Fibroblast of lung (primary cell): ENCODE measurements at regions not wholly inside any gene's neighbourhood (a gene's known extent, or its start where the extent isn't known, plus 50 kb on each side); places are given as distances from the start of the nearest gene placed in this dataset.

Source experiments
- EZH2 ChIP-seq: IDR thresholded peaks from 2 replicates; pipeline ENCODE4 v1.5.1; 2012; ENCODE audit warnings: low read length, control low read depth, mild to moderate bottlenecking; ENCODE audit errors: missing control alignments
- TF ChIP-seq, protein P1 (sequence below), 2 donors: IDR thresholded peaks in 1 of 2; conservative IDR thresholded peaks in 1 of 2; 1 replicate in 1 of 2; 2 replicates in 1 of 2; pipeline ENCODE4 v1.5.1; 2011 to 2012; ENCODE audit warnings: low read length in 2 of 2, control low read depth in 1 of 2, inconsistent platforms in 1 of 2, low read depth in 1 of 2, mild to moderate bottlenecking in 1 of 2

DNA sequence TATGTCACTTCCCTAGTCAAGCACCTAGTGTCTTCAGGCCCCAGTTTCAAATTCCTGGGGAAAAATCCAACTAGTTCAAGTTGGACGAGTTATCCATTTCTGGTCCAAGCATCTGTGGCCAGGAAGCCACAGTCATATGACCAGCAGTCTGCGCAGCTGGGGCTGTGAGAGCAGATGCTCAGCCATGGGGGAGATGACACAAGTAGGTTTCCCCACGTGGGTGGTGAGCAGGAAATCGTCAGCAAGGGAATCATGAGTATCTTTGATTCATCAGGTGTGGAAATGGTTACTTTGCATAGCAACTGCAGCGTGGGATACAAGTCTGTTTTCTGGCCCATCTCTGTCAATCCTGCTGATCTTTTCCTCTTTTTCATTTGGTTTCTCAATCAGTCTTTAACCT lies 185.3 kb downstream of the C11orf91 start:
- TF ChIP-seq, protein P1, sequence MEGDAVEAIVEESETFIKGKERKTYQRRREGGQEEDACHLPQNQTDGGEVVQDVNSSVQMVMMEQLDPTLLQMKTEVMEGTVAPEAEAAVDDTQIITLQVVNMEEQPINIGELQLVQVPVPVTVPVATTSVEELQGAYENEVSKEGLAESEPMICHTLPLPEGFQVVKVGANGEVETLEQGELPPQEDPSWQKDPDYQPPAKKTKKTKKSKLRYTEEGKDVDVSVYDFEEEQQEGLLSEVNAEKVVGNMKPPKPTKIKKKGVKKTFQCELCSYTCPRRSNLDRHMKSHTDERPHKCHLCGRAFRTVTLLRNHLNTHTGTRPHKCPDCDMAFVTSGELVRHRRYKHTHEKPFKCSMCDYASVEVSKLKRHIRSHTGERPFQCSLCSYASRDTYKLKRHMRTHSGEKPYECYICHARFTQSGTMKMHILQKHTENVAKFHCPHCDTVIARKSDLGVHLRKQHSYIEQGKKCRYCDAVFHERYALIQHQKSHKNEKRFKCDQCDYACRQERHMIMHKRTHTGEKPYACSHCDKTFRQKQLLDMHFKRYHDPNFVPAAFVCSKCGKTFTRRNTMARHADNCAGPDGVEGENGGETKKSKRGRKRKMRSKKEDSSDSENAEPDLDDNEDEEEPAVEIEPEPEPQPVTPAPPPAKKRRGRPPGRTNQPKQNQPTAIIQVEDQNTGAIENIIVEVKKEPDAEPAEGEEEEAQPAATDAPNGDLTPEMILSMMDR (conservative IDR thresholded peaks at IDR 0.05 in 1 of 2, IDR thresholded peaks at IDR 0.05 in 1 of 2; ENCODE audit: low read depth in 1 of 2, low read length in 2 of 2) = no peak
- TF ChIP-seq EZH2 = no peak
